Activated naive CD4-positive, alpha-beta T cell treated with anti-CD3 and anti-CD28 coated beads, Interleukin-2, amount 50 U/mL, for 72 hours (primary cell): ENCODE measurements at regions not wholly inside any gene's neighbourhood (a gene's known extent, or its start where the extent isn't known, plus 50 kb on each side); places are given as distances from the start of the nearest gene placed in this dataset.

Source experiments
- ATAC-seq, 2 donors: fragments of 150-1000 bp; cut with Tn5 transposase; 2 replicates each; pipeline ENCODE4 v1.10.0; 2021; ENCODE audit warnings: mild to moderate bottlenecking in 2 of 2, moderate library complexity in 2 of 2
- DNase-seq, 2 donors: peaks; one replicate each; pipeline ENCODE4 v3.0.0; 2021 to 2022; ENCODE audit warnings: low spot score in 2 of 2
- H3K27ac Mint-ChIP-seq, 2 donors: one replicate each; pipeline ENCODE4 v1.8.0; 2022; ENCODE audit warnings: mild to moderate bottlenecking in 2 of 2, mixed read lengths in 2 of 2
- H3K36me3 Mint-ChIP-seq, 2 donors: one replicate each; pipeline ENCODE4 v1.8.0; 2022; ENCODE audit warnings: mixed read lengths in 2 of 2
- H3K9me3 Mint-ChIP-seq, 2 donors: one replicate each; pipeline ENCODE4 v1.8.0; 2022; ENCODE audit warnings: mixed read lengths in 2 of 2

- no peak for DNase-seq
- Mint-ChIP-seq H3K9me3 (peaks cover 10 to 14% of the 10 kb centered on the region in 2 donors), H3K36me3 (no peaks in the 10 kb centered on the region), H3K27ac (no peak overlapping the region)
- ATAC-seq, result no peak
Measured at GRCh38 chr11:106398502-106399075, 321.1 kb downstream of the AASDHPPT start.

- no peak overlapping the region for H3K27ac Mint-ChIP-seq
- DNase-seq (no peak), ATAC-seq (no peak)
- peaks cover 10 to 14% of the 10 kb centered on the region in 2 donors for H3K9me3 Mint-ChIP-seq
- H3K36me3 Mint-ChIP-seq, result no peaks in the 10 kb centered on the region
Measured at GRCh38 chr11:106399076-106399511, 321.6 kb downstream of the AASDHPPT start.

- no peak overlapping the region for H3K27ac Mint-ChIP-seq
- DNase-seq, result no peak
- no peak for ATAC-seq
- peaks cover 14% of the 10 kb centered on the region in 2 donors for H3K9me3 Mint-ChIP-seq
- H3K36me3 Mint-ChIP-seq, result no peaks in the 10 kb centered on the region
Measured at GRCh38 chr11:106399624-106400023, 322.2 kb downstream of the AASDHPPT start.

- Mint-ChIP-seq H3K27ac (no peak overlapping the region), H3K36me3 (no peaks in the 10 kb centered on the region), H3K9me3 (peaks cover 16 to 17% of the 10 kb centered on the region in 2 donors)
- ATAC-seq (no peak), DNase-seq (no peak)
Measured at GRCh38 chr11:106400949-106401570, 323.6 kb downstream of the AASDHPPT start.

- Mint-ChIP-seq H3K9me3 (peaks cover 11 to 13% of the 10 kb centered on the region in 2 donors), H3K36me3 (no peaks in the 10 kb centered on the region), H3K27ac (no peak overlapping the region)
- ATAC-seq, result no peak
- DNase-seq, result no peak
Measured at GRCh38 chr11:106403751-106404150, 326.3 kb downstream of the AASDHPPT start.

- H3K36me3 Mint-ChIP-seq, result no peaks in the 10 kb centered on the region
- H3K9me3 Mint-ChIP-seq, result peaks cover 10 to 14% of the 10 kb centered on the region in 2 donors
- H3K27ac Mint-ChIP-seq, result no peak overlapping the region
- ATAC-seq (no peak), DNase-seq (no peak)
Measured at GRCh38 chr11:106409222-106409621, 331.8 kb downstream of the AASDHPPT start.

GRCh38 chr11:106409671-106410070 lies 332.2 kb downstream of the AASDHPPT start:
- DNase-seq (no peak), ATAC-seq (no peak)
- Mint-ChIP-seq H3K36me3 (no peaks in the 10 kb centered on the region), H3K9me3 (peaks cover 6 to 13% of the 10 kb centered on the region in 2 donors), H3K27ac (no peak overlapping the region)

- no peak overlapping the region for H3K27ac Mint-ChIP-seq
Measured at GRCh38 chr11:106410902-106411301, 333.4 kb downstream of the AASDHPPT start.

GRCh38 chr11:106413222-106413621 lies 335.8 kb downstream of the AASDHPPT start:
- H3K27ac Mint-ChIP-seq, result no peak overlapping the region
- no peaks in the 10 kb centered on the region for H3K36me3 Mint-ChIP-seq
- ATAC-seq (no peak), DNase-seq (no peak)
- peaks cover 0 to 20% of the 10 kb centered on the region in 2 donors for H3K9me3 Mint-ChIP-seq

More at GRCh38 chr11:106410902-106411301, 333.4 kb downstream of the AASDHPPT start:
- ATAC-seq (no peak), DNase-seq (no peak)
- no peaks in the 10 kb centered on the region for H3K36me3 Mint-ChIP-seq
- H3K9me3 Mint-ChIP-seq, result peaks cover 0 to 14% of the 10 kb centered on the region in 2 donors

GRCh38 chr11:106415510-106415909 lies 338.0 kb downstream of the AASDHPPT start:
- Mint-ChIP-seq H3K27ac (no peak overlapping the region), H3K36me3 (no peaks in the 10 kb centered on the region), H3K9me3 (peaks cover 0 to 20% of the 10 kb centered on the region in 2 donors)
- DNase-seq, result no peak
- ATAC-seq, result no peak

GRCh38 chr11:106418791-106419190 lies 341.3 kb downstream of the AASDHPPT start:
- no peak for DNase-seq
- Mint-ChIP-seq H3K36me3 (no peaks in the 10 kb centered on the region), H3K9me3 (peaks cover 0 to 21% of the 10 kb centered on the region in 2 donors), H3K27ac (no peak overlapping the region)
- ATAC-seq, result no peak

- Mint-ChIP-seq H3K27ac (no peak overlapping the region), H3K36me3 (no peaks in the 10 kb centered on the region), H3K9me3 (peaks cover 0 to 16% of the 10 kb centered on the region in 2 donors)
- no peak for DNase-seq
- no peak for ATAC-seq
Measured at GRCh38 chr11:106420048-106420665, 342.7 kb downstream of the AASDHPPT start.

GRCh38 chr11:106420686-106421085 lies 343.2 kb downstream of the AASDHPPT start:
- no peak for ATAC-seq
- Mint-ChIP-seq H3K27ac (no peak overlapping the region), H3K36me3 (no peaks in the 10 kb centered on the region), H3K9me3 (peaks cover 0 to 12% of the 10 kb centered on the region in 2 donors)
- no peak for DNase-seq

GRCh38 chr11:106421676-106422292 lies 344.3 kb downstream of the AASDHPPT start:
- ATAC-seq, result no peak
- no peak for DNase-seq
- Mint-ChIP-seq H3K36me3 (no peaks in the 10 kb centered on the region), H3K9me3 (peaks cover 0 to 8% of the 10 kb centered on the region in 2 donors), H3K27ac (no peak overlapping the region)

GRCh38 chr11:106422583-106422982 lies 345.1 kb downstream of the AASDHPPT start:
- Mint-ChIP-seq H3K27ac (no peak overlapping the region), H3K36me3 (no peaks in the 10 kb centered on the region), H3K9me3 (peaks cover 4 to 5% of the 10 kb centered on the region in 2 donors)
- ATAC-seq (no peak), DNase-seq (no peak)

GRCh38 chr11:106424111-106424510 lies 346.6 kb downstream of the AASDHPPT start:
- no peak for DNase-seq
- Mint-ChIP-seq H3K9me3 (peaks cover 4 to 5% of the 10 kb centered on the region in 2 donors), H3K36me3 (no peaks in the 10 kb centered on the region), H3K27ac (no peak overlapping the region)
- no peak for ATAC-seq

- peaks cover 4% of the 10 kb centered on the region in 2 donors for H3K9me3 Mint-ChIP-seq
- no peak for ATAC-seq
- no peaks in the 10 kb centered on the region for H3K36me3 Mint-ChIP-seq
- no peak overlapping the region for H3K27ac Mint-ChIP-seq
- DNase-seq, result no peak
Measured at GRCh38 chr11:106425819-106426218, 348.4 kb downstream of the AASDHPPT start.
